ENCODE measurements at regions not wholly inside any gene's neighbourhood (a gene's known extent, or its start where the extent isn't known, plus 50 kb on each side); places are given as distances from the start of the nearest gene placed in this dataset.
A peak's percentile ranks its signal among the peaks of the same experiment; 100 is the strongest.
"Not testable (repeated sequence)": the region's sequence is repeated elsewhere in the genome, so short reads cannot be mapped to it uniquely, and the experiment has no call there.

DNA sequence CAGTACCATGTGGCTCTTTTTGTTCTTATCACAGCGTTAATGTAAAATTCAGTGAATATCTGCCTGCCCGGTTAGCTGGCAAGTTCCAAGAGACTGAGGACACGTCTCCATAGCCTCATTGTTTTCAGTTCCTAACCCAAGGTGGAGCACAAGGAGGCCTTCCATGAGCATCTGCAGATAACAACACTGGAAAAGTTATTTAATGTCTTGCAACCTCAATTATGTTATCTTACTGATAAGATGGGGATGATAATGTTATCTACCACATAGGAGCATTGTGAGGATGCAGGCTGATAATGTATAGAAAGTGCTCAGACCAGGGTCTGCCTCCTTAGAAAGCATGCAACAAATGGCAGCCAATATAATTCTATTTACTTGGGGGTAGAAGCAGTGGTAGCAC, 109.6 kb upstream of the DNAH14 start:
- Mint-ChIP-seq H3K4me1 (ENCODE audit: low read depth in 2 of 2) (no peaks in the 10 kb centered on the region), H3K27me3 (peaks cover 37 to 44% of the 10 kb centered on the region in 2 donors), H3K27ac (no peak overlapping the region), H3K4me3 (no peak overlapping the region), H3K9me3 (peaks cover 0 to 7% of the 10 kb centered on the region in 2 donors), H3K36me3 (ENCODE audit: insufficient read depth) (no peaks in the 10 kb centered on the region)
- DNase-seq, result no peak
- ATAC-seq (replicated peaks), result no peak

DNA sequence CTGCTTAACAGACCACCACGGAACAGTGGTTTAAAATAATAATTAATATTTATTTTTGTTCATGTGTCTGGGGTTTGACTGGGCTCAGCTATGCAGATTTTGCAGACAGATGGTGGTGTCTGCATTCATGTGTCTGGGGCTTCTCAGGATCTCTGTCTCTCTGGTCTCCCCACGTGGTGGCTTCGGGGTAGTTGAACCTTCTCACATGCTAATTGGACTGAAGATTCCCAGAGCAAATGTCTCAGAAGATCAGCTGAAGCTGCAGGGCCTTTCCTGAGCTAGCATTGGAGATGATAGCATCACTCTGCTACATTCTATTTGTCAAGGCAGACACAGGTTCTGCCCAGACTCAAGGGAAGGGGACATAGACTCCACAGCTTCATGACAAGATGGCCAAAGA, 109.1 kb upstream of the DNAH14 start:
- Mint-ChIP-seq H3K36me3 (ENCODE audit: insufficient read depth) (no peaks in the 10 kb centered on the region), H3K4me1 (ENCODE audit: low read depth in 2 of 2) (no peaks in the 10 kb centered on the region), H3K27ac (no peak overlapping the region), H3K9me3 (peaks cover 0 to 7% of the 10 kb centered on the region in 2 donors), H3K4me3 (no peak overlapping the region), H3K27me3 (peaks cover 42 to 45% of the 10 kb centered on the region in 2 donors)
- ATAC-seq (replicated peaks), result no peak
- no peak for DNase-seq

DNA sequence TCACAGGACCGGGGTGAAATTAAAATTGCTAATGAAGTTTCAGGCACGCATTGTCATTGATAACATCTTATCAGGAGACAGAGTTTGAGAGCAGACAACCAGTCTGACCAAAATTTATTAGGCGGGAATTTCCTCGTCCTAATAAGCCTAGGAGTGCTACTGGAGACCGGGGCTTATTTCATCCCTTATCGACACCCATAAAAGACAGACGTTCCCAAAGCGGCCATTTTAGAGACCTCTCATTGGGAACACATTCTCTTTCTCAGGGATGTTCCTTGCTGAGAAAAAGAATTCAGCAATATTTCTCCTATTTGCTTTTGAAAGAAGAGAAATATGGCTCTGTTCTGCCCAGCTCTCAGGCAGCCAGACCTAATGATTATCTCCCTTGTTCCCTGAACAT, 107.7 kb upstream of the DNAH14 start:
- not testable (repeated sequence) for H3K36me3 Mint-ChIP-seq (ENCODE audit: insufficient read depth); ATAC-seq (replicated peaks); H3K4me3 Mint-ChIP-seq; H3K27ac Mint-ChIP-seq; DNase-seq; H3K9me3 Mint-ChIP-seq; H3K4me1 Mint-ChIP-seq (ENCODE audit: low read depth in 2 of 2)
- peaks cover 38% of the 10 kb centered on the region in 2 donors for H3K27me3 Mint-ChIP-seq

DNA sequence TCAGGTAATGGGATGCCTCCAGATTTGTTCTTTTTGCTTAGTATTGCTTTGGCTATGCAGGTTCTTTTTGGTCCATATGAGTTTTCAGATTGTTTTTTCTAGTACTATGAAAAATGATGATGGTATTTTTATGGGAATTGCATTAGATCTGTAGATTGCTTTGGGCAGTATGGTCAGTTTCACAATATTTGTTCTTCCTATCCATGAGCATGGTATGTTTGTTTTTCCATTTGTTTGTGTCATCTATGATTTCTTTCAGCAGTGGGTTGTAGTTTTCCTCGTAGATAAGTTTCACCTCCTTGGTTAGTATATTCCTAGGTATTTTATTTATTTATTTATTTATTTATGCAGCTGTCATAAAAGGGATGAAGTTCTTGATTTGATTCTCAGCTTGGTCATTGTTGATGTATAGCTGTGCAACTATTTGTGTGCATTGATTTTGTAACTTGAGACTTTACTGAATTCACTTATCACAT, 103.9 kb upstream of the DNAH14 start:
- Mint-ChIP-seq H3K4me3 (no peak overlapping the region), H3K27ac (no peak overlapping the region), H3K27me3 (peaks cover 30 to 44% of the 10 kb centered on the region in 2 donors), H3K9me3 (peaks cover 0 to 4% of the 10 kb centered on the region in 2 donors), H3K36me3 (ENCODE audit: insufficient read depth) (no peaks in the 10 kb centered on the region), H3K4me1 (ENCODE audit: low read depth in 2 of 2) (no peaks in the 10 kb centered on the region)
- DNase-seq, result no peak
- no peak for ATAC-seq (replicated peaks)

DNA sequence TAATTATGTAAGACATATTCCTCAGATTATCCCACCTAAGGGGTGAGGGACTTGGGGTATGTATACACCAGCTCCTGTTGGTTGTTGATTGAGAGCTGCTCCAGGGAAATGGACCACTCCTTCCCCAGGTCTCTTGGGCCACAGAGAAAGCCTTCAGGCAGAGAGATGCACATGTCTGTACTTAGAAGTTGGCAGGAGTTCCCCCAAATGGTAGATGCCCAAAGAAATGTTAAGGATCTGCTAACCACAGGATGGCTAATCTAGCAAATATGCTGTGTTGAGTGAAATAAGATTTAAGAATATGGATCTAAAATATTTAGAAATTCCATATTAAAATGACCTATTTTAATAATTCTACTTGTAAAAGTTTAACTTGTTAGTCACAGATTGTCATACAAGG, 100.8 kb upstream of the DNAH14 start:
- no peak overlapping the region for H3K27ac Mint-ChIP-seq
- peaks cover 37 to 55% of the 10 kb centered on the region in 2 donors for H3K27me3 Mint-ChIP-seq
- no peak for ATAC-seq (replicated peaks)
- peaks cover 0 to 4% of the 10 kb centered on the region in 2 donors for H3K9me3 Mint-ChIP-seq
- H3K36me3 Mint-ChIP-seq (ENCODE audit: insufficient read depth), result no peaks in the 10 kb centered on the region
- no peaks in the 10 kb centered on the region for H3K4me1 Mint-ChIP-seq (ENCODE audit: low read depth in 2 of 2)
- H3K4me3 Mint-ChIP-seq, result no peak overlapping the region
- no peak for DNase-seq

DNA sequence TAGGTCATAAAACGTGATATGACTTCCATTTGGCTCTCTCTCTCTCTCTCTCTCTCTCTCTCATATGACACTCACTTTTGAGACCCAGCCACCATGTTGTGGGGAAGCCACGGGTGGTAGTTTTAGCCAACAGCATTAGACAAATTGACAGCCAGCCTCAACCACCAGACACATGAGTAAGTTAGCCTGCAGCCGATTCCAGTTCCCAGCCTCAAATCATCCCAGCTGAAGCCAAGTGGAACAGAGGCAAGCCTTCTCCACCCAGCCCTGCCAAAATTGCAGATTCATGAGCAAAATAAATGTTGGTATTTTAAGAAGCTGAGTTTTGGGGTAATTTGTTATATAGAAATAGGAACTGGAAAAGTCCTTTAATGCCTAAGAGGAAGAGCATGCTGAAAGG, 98.0 kb upstream of the DNAH14 start:
- H3K4me3 Mint-ChIP-seq, result no peak overlapping the region
- DNase-seq (no peak), ATAC-seq (replicated peaks) (no peak)
- H3K4me1 Mint-ChIP-seq (ENCODE audit: low read depth in 2 of 2), result no peaks in the 10 kb centered on the region
- H3K9me3 Mint-ChIP-seq, result no peaks in the 10 kb centered on the region
- H3K27ac Mint-ChIP-seq, result no peak overlapping the region
- no peaks in the 10 kb centered on the region for H3K36me3 Mint-ChIP-seq (ENCODE audit: insufficient read depth)
- peaks cover 25 to 53% of the 10 kb centered on the region in 2 donors for H3K27me3 Mint-ChIP-seq

DNA sequence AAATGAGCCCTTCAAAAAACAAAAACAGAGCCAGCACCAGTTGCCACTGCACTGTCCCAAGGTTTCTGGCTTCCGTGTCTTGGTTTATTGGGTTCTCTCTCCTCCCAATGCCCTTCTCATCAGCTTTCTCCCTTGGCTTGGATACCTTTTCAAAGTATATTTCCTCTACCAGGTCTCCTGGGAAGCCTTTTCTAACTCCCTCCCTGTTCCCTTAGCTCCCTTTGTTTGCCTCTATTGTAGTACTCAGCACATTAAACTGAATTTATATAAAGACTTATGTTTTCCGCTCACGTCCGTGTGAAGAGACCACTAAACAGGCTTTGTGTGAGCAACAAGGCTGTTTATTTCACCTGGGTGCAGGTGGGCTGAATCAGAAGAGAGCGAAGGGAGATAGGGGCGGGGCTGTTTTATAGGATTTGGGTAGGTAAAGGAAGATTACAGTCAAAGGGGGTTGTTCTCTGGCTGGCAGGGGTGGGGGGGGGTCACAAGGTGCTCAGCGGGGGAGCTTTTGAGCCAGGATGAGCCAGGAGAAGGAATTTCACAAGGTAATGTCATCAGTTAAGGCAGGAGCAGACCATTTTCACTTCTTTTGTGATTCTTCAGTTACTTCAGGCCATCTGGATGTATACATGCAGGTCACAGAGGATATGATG, 89.7 kb upstream of the DNAH14 start:
- peaks cover 16 to 30% of the 10 kb centered on the region in 2 donors for H3K27me3 Mint-ChIP-seq
- H3K36me3 Mint-ChIP-seq (ENCODE audit: insufficient read depth); ATAC-seq (replicated peaks); H3K4me1 Mint-ChIP-seq (ENCODE audit: low read depth in 2 of 2); H3K27ac Mint-ChIP-seq; DNase-seq; H3K9me3 Mint-ChIP-seq; H3K4me3 Mint-ChIP-seq: not testable (repeated sequence)

DNA sequence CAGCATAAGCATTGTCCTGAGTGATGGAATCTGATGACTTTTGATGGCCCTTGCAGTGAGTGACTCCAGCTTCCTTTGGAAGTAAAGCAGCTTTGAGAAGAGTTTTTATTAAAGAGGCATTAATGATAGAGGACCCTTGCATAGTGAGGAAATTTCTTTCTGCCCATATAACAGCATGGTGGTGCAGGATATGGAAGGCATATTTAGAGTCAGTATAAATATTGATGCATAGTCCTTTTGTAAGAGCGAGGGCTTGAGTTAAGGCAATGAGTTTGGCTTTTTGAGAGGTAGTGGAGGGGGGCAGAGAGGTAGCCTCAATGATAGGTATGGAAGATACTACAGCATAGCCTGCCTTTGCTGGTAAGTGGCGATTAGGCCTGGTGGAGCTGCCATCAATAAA, 87.7 kb upstream of the DNAH14 start:
- not testable (repeated sequence) for H3K4me1 Mint-ChIP-seq (ENCODE audit: low read depth in 2 of 2); DNase-seq; H3K36me3 Mint-ChIP-seq (ENCODE audit: insufficient read depth)

DNA sequence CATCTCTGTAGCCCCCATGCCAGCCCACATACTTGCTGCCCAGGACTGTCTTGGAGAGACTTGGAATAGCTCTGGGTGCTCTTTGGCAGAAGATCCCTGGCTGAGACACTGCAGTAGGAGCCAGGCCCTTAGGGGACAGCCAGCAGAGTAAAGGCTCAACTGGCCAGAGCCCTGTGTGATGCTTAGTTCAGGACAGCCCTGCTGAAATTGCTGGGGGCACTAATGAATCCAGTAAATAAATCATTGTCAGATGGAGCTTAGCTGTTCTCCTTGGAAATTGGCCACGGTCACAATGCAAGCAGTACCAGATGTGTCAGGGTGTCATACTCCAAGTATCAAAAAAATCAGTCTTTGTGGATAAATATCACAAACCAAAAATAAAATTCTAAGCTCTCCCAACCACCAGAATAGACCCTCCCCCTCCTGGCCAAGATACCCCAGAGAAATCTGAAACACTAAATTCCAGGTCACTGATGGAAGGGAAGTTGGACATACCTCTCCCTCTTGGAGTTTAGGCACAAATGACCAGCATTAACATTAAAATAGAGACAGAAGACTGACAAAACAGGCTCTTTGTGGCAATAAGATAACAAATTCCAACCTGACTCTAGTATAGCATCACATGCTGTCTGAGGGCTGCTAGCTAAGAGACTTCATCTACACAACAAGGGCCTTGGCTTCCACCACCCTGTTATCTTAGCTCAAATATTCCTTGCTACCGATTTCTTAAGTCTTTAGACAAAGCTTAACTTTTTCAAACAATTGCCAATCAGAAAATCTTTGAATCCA, 83.2 kb upstream of the DNAH14 start:
- no peaks in the 10 kb centered on the region for H3K36me3 Mint-ChIP-seq (ENCODE audit: insufficient read depth)
- H3K27ac Mint-ChIP-seq, result no peak overlapping the region
- H3K9me3 Mint-ChIP-seq, result peaks cover 0 to 4% of the 10 kb centered on the region in 2 donors
- no peak overlapping the region for H3K4me3 Mint-ChIP-seq
- ATAC-seq (replicated peaks) (no peak), DNase-seq (no peak)
- no peaks in the 10 kb centered on the region for H3K4me1 Mint-ChIP-seq (ENCODE audit: low read depth in 2 of 2)
- H3K27me3 Mint-ChIP-seq, result peaks cover 16 to 27% of the 10 kb centered on the region in 2 donors

More for the DNA sequence above, 87.7 kb upstream of the DNAH14 start:
- ATAC-seq (replicated peaks); H3K27ac Mint-ChIP-seq; H3K9me3 Mint-ChIP-seq; H3K4me3 Mint-ChIP-seq: not testable (repeated sequence)
- peaks cover 22 to 28% of the 10 kb centered on the region in 2 donors for H3K27me3 Mint-ChIP-seq

DNA sequence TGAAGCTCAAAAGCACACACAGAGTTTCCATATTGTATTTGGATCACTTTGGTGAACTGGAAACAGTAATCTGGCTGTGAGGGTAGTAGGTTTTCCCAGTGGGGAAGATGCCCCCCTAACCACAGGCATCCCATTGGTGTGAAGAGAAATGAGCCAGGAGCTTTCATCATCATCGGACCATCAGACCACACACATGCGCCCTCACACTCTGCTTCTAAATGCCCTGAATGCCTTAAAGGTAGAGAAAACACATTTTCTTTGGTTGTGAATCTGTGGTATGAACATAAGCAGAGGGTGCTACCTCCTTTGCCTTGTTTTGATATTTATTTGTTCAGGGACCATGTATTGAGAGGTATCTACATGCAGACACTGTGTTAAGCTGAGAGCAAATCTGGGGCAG, 79.0 kb upstream of the DNAH14 start:
- no peak for DNase-seq
- Mint-ChIP-seq H3K9me3 (no peaks in the 10 kb centered on the region), H3K27me3 (peaks cover 1 to 37% of the 10 kb centered on the region in 2 donors), H3K36me3 (ENCODE audit: insufficient read depth) (no peaks in the 10 kb centered on the region), H3K4me1 (ENCODE audit: low read depth in 2 of 2) (peaks cover 0 to 1% of the 10 kb centered on the region in 2 donors), H3K4me3 (no peak overlapping the region), H3K27ac (no peak overlapping the region)
- no peak for ATAC-seq (replicated peaks)

DNA sequence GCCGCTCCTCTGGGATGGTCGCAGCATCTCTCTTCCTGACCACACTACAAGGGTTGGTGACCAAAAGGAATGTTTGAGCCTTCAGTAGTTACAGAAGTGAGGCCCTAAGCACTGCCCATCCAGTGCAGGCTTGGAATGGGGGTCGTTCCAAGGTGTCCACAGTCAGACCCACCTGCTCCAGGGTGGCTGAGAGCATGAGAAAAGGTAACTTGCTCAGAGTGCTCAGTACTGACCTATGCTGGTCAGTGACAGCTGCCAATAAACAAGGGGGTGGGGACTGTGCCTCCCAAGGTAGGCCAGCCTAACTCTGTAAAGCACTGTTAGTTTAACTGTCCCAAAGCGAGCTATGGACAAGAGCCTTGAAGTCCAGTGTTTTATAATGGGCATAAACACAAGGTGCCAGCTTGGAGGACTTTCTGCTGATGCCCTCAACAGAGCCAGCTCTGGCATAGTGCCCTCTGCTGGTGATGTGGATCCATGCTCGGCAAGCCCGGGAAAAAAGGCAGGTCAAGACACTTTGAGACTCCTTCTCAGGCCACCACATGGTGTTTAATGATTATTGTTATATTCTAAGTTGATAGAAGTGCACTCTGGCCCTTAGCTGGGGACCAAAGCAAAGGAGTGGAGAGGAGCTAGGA, 78.1 kb upstream of the DNAH14 start:
- Mint-ChIP-seq H3K36me3 (ENCODE audit: insufficient read depth) (no peaks in the 10 kb centered on the region), H3K4me1 (ENCODE audit: low read depth in 2 of 2) (peaks cover 0 to 1% of the 10 kb centered on the region in 2 donors), H3K4me3 (no peak overlapping the region), H3K27ac (no peak overlapping the region), H3K9me3 (no peaks in the 10 kb centered on the region), H3K27me3 (peaks cover 5 to 43% of the 10 kb centered on the region in 2 donors)
- DNase-seq (peak; percentile 21 to 37 (median 26)), ATAC-seq (replicated peaks) (no peak)

DNA sequence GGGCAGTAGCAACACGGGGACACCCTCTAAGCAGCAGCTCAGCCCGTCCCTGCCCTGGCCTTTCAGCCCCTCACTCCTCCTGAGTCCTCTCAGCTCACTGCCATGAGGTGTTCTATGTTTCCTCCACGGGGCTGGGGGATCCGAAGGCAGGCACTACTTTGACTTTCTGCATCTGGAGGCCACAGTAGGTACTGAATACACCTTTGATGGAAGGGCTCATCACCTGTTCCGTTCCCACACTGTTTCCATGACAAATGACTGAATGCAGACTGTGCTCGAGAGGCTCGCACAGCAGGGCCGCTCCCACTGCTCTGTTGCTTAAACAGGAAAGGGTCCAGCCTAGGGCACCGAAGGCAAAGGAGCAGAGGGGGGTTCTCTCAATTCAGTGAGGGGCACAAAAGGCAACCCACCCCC, 77.6 kb upstream of the DNAH14 start:
- Mint-ChIP-seq H3K4me3 (no peak overlapping the region), H3K9me3 (no peaks in the 10 kb centered on the region), H3K36me3 (ENCODE audit: insufficient read depth) (no peaks in the 10 kb centered on the region), H3K27me3 (peaks cover 6 to 46% of the 10 kb centered on the region in 2 donors), H3K27ac (no peak overlapping the region), H3K4me1 (ENCODE audit: low read depth in 2 of 2) (peaks cover 0 to 1% of the 10 kb centered on the region in 2 donors)
- DNase-seq (no peak), ATAC-seq (replicated peaks) (no peak)

DNA sequence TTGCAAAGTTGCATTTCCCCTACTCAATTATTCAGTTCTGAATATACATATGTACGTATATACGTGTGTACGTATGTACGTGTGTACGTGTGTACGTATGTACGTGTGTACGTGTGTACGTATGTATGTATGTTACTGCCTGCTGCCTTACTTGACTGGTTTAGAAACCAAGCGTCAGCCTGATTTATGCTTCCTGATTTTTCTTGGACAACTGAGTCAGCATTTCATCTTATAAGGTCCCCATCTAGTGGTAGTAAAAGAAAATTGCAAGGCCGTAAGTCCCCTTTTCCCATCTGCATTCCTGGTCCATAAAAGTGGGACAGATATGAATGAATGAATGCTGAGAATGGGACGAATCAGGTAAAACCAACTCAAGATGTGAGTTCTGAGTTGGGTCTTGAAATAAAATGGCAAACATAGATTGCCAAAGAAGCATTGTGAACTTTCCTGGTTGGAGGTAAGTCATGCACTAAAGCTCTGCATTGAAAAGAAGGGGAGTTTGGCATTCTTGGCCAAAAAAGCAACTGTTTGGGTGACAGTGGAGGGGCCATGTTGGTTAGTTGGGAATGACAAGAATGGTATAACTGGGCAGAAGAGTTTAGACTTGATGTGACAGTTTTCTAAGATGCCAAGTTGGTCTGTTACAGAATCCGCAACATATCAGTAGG, 76.4 kb upstream of the DNAH14 start:
- ATAC-seq (replicated peaks) (no peak), DNase-seq (no peak)
- Mint-ChIP-seq H3K27ac (no peak overlapping the region), H3K4me1 (ENCODE audit: low read depth in 2 of 2) (peaks cover 0 to 1% of the 10 kb centered on the region in 2 donors), H3K27me3 (peaks cover 6 to 46% of the 10 kb centered on the region in 2 donors), H3K36me3 (ENCODE audit: insufficient read depth) (no peaks in the 10 kb centered on the region), H3K4me3 (no peak overlapping the region), H3K9me3 (no peaks in the 10 kb centered on the region)

Data from effector memory CD8-positive, alpha-beta T cell (primary cell).